ENCODE measurements at regions not wholly inside any gene's neighbourhood (a gene's known extent, or its start where the extent isn't known, plus 50 kb on each side); places are given as distances from the start of the nearest gene placed in this dataset.
"Not testable (repeated sequence)": the region's sequence is repeated elsewhere in the genome, so short reads cannot be mapped to it uniquely, and the experiment has no call there.

DNA sequence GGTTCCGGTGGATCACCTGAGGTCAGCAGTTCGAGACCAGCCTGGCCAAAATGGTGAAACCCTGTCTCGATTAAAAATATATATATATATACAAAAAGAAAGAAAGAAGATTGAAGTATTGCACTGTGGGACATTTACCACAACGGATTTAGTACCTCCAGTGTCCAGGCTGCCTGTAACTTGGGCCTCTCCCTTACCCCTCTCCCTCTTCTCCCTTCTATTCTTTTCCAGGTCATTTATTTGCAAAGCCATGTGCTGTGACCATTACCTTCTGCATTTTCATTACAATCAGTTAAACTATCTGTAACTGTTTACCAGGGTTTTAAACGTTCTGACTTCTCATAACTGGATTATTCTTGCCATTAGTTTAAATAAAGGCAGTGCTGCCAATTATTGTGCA lies 400.9 kb upstream of the ZNF804A start:
- DNase-seq (ENCODE audit: low spot score): no peak
- intact Hi-C loops (cut with DNase I): no loop called here

- intact Hi-C loops (cut with DNase I); DNase-seq (ENCODE audit: low spot score): not testable (repeated sequence)
Observed at GRCh38 chr2:184198791-184199190, 399.5 kb upstream of the ZNF804A start.

GRCh38 chr2:184199274-184199673 lies 399.1 kb upstream of the ZNF804A start:
- intact Hi-C loops (cut with DNase I): no loop called here
- no peak for DNase-seq (ENCODE audit: low spot score)

GRCh38 chr2:184201246-184201645 lies 397.1 kb upstream of the ZNF804A start:
- intact Hi-C loops (cut with DNase I): no loop called here
- no peak for DNase-seq (ENCODE audit: low spot score)

DNA sequence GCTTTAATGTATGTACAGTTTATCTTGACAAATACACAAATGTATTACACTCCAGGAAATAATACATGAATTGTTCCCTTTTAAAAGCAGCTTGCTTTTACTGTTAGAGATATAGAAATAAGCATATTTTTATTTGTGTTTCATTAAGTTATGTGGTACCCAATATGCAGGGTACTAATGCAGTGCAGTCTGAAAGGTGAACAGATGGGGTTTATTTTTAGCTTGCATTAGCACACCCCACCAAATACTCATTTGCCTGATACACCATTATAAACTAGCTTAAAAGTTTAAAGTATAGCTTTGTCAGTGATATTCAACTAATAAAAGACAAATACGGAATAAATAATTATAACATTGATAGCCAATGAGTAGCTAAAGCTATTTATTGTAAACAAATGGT lies 394.7 kb upstream of the ZNF804A start:
- DNase-seq (ENCODE audit: low spot score): no peak
- intact Hi-C loops (cut with DNase I): no loop called here

DNA sequence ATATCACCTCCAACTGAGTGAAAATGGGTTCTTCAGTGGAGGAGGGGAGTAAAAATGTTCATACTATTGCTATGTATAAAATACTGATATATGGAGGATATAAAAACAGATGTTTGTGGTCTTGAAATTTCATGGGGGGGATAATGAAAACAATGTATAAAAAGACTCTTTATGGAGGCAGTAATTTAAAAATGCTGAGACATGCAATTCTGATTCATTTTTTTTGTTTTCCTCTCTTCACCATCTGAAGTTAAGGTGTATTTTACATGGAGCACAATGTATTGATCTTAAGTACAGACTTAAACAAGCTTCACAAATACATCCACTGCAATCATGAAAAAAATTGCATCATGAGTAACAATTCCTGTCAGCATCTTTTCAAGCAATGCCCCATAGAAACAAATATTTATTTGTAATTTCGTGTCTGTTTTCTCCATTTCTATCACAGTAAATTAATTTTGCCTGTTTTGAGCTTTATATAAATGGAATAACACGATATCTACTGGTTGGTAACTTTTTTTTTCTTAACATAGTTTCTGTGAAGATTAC lies 393.2 kb upstream of the ZNF804A start:
- no peak for DNase-seq (ENCODE audit: low spot score)
- intact Hi-C loops (cut with DNase I): no loop called here

- intact Hi-C loops (cut with DNase I): no loop called here
- DNase-seq (ENCODE audit: low spot score): no peak
Observed at GRCh38 chr2:184206045-184206444, 392.3 kb upstream of the ZNF804A start.

DNA sequence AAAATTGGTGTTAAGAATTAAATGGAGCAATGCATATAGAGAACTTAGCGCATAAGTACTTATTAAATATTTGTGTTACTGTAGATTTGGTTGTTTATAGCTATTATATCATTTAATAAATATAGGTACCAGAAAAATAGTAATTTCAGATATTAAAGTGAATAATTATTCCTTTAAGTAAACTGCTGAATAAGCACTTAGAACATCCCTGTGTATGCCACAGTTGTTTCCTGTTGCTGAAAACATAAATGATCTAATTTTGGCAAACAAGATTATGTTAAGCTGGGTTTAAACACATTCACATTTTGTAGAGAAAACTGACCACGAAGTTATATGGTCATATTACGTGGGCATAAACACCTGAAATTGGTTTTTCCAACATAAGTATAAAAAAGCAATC lies 388.0 kb upstream of the ZNF804A start:
- DNase-seq (ENCODE audit: low spot score): no peak
- intact Hi-C loops (cut with DNase I): no loop called here

GRCh38 chr2:184215745-184216144 lies 382.6 kb upstream of the ZNF804A start:
- intact Hi-C loops (cut with DNase I): loop anchor here in 1 of 2 donors (5.0 kb wide), 1 partner anchor 1152 kb away; no protein-coding TSS in a partner anchor
- no peak for DNase-seq (ENCODE audit: low spot score)

DNA sequence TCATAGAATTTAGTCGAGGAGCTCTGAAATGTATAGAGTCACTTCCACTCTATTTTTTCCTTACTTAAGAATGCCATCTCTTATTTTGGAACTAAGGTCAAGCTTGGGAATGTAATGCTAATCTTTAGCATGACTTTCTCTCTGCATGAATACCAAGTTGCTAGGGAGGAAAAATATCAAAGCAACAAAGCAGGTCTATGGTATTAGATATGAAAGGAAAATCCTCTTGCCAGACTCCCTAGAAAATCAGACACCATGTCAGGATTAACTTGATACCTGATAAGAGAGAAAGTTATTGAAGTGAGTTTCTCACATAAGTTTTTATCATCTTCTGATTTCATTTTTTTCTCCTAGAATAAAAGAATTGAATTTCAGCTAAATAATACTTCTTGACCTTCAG lies 341.7 kb upstream of the ZNF804A start:
- no peak for DNase-seq (ENCODE audit: low spot score)
- intact Hi-C loops (cut with DNase I): no loop called here

DNA sequence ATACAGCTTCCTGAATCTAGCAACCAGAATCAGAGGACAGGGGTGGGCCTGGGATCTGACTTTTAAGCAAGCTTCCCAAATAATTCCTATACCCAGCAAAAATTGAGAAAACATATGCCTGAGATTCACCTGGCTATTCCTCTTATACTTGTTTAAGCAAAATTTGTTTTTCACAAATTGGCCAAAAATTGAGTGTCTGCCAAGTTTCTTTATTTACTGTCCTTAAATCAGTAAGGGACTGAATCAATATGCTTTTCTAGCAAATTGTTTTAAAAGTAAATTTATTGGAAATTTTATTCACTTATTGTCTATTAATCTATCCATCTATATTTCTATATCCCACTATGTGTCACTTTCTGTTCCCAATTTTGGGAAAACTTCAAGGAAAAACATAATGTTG lies 337.0 kb upstream of the ZNF804A start:
- intact Hi-C loops (cut with DNase I): no loop called here
- DNase-seq (ENCODE audit: low spot score): no peak

GRCh38 chr2:184261818-184262217 lies 336.5 kb upstream of the ZNF804A start:
- intact Hi-C loops (cut with DNase I): no loop called here

GRCh38 chr2:184268900-184269477 lies 329.3 kb upstream of the ZNF804A start:
- intact Hi-C loops (cut with DNase I): no loop called here
- no peak for DNase-seq (ENCODE audit: low spot score)

More at GRCh38 chr2:184261818-184262217, 336.5 kb upstream of the ZNF804A start:
- no peak for DNase-seq (ENCODE audit: low spot score)

- DNase-seq (ENCODE audit: low spot score): no peak
- intact Hi-C loops (cut with DNase I): no loop called here
Observed at GRCh38 chr2:184270660-184271059, 327.7 kb upstream of the ZNF804A start.

DNA sequence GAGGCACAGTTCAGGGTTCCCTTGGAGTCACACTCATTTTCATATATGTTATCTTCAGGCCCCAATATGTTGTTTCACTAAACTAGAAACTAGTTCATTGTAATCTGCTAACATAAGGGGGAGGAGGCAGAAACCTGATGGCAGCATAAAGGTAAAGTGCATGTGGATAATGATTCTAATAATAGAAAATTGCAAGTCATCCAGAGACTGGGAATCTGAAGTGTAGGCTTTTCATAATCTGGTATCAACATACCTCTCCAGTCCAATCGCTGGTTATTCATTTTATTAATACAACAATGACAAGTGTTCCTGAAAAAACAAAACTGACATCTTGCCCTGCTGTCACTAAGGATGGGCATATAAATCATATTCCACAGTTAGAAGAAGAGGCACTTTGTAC lies 326.3 kb upstream of the ZNF804A start:
- DNase-seq (ENCODE audit: low spot score): no peak
- intact Hi-C loops (cut with DNase I): no loop called here

DNA sequence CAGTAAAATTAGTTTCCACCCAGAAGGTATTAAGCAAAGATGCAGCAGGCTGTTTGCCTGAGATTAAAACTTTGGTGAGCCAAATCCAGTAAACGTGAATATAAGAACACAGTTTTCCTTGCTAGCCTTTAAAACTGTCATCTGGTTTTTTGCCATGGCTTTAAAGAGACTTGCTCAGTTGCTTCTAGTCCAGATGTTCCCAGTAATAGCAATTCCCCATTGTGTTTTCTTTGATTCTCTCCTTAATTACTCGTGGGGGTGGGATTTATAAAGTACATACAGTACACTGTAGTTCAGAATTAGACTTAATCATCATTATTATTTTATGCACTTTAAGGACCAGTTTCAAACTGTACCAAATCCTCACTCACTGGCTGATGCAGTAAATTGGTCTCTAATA lies 303.5 kb upstream of the ZNF804A start:
- DNase-seq (ENCODE audit: low spot score): no peak
- intact Hi-C loops (cut with DNase I): no loop called here

DNA sequence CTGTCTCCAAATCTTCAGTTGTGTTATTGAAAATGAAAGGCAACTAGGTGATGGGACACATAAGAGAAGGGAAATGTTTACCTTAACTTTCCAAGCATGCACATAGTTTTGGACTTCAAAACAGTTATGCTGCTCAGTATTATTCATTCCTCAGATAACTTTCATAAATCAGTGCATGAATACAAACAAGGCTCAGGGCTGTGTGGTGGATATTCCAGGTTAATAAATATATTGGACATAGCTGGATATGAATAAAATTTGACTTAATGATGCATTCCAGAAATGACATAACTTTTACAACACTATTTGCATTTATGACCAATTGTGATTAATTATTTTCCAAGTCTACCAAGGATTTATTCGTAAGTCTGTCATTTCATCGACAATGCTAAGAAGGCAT lies 301.2 kb upstream of the ZNF804A start:
- intact Hi-C loops (cut with DNase I): no loop called here
- no peak for DNase-seq (ENCODE audit: low spot score)

- intact Hi-C loops (cut with DNase I): loop anchor here in 1 of 2 donors (10.0 kb wide), 1 partner anchor 168 kb away; no protein-coding TSS in a partner anchor
- no peak for DNase-seq (ENCODE audit: low spot score)
Observed at GRCh38 chr2:184302506-184302905, 295.8 kb upstream of the ZNF804A start.

DNA sequence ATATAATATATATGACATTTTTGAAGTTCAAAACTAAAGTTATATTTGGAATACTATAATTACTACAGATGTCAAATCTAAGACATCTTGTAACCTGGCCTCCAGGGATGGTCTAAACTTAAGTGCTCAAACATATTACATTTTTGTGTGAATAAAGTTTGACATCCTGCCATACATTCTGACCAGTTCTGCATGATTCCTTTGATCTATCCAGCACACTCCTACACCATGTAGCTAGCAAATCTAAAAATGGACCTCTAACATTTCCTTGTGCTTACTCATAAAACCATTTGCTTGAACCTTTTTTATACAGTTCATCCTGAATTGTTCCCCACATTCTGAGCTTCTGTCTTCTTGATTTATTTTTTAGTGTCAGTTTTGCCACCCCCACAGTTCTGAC lies 294.3 kb upstream of the ZNF804A start:
- intact Hi-C loops (cut with DNase I): loop anchor here in 1 of 2 donors (10.0 kb wide), 1 partner anchor 169 kb away; no protein-coding TSS in a partner anchor
- DNase-seq (ENCODE audit: low spot score): no peak

DNA sequence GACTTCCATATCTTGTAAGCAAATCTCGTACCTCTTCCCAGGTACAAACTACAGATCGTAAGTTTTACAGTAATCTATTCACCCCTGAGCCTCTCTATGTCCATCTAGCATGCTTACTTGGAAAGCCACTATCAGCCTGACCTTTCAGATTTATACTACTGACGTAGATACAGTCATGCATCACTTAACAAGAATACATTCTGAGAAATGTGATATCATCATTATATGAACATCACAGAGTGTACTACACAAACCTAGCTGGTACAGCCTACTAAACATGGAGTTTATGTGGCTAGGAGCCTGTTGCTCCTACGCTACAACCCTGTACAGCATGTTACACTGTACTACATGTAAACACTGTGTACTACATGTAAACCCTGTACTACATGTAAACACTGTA lies 293.2 kb upstream of the ZNF804A start:
- no peak for DNase-seq (ENCODE audit: low spot score)
- intact Hi-C loops (cut with DNase I): loop anchor here in 1 of 2 donors (10.0 kb wide), 1 partner anchor 170 kb away; no protein-coding TSS in a partner anchor

GRCh38 chr2:184308706-184309105 lies 289.6 kb upstream of the ZNF804A start:
- no peak for DNase-seq (ENCODE audit: low spot score)
- intact Hi-C loops (cut with DNase I): loop anchor here in 1 of 2 donors (10.0 kb wide), 1 partner anchor 174 kb away; no protein-coding TSS in a partner anchor
